ENCODE measurements at regions not wholly inside any gene's neighbourhood (a gene's known extent, or its start where the extent isn't known, plus 50 kb on each side); places are given as distances from the start of the nearest gene placed in this dataset.
"Not testable (repeated sequence)": the region's sequence is repeated elsewhere in the genome, so short reads cannot be mapped to it uniquely, and the experiment has no call there.

DNA sequence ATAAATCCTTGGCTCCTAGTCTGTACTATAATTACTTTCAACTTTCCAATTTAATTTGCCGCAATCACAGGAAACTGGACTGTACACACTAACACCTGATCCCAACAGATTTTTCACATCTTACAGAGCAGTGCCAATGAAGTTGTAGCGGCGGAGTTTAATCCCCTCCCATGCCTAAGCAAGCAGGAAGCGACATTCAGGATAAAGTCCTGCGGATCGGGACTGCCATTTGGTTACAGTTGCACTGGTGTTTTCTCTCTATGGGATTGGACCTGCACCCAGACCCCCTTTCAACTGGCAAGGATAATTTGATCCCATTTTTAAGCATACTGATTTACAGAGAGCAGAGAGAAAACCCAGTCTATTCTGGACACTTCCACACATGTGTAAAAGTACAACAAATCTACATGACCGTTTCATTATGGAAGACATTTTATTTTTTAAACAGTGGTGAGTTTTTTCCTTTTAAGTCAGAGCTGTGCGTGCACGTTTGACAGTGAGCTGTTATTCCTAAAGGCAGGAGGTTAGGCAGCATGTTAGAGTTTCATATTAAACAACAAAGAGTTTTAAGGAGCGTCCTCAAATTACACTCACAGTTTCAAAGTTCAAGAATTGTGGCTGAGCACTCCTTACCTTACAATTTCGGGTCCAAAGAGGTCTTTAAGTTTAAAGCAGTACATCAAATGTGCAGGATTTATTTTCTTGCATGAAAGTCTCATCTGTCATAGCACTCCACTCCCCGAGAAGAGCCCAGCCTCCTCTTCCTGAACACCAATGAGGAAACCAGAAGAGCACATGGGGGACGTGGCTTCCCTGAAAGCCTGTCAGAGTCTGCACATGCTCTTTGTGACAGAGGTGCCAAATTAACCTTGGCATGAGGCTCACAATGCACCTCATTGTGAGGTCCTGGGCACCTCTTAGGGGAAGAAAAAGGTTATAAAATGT lies 141.6 kb upstream of the RFC3 start:
- Histone ChIP-seq H3K9ac (ENCODE audit: insufficient read length, low read depth) (no peak overlapping the region), H3K36me3 (ENCODE audit: insufficient read depth, insufficient read length, low read length) (no peaks in the 10 kb centered on the region), H3K27me3 (ENCODE audit: insufficient read depth, insufficient read length) (no peaks in the 10 kb centered on the region), H3K4me3 (ENCODE audit: insufficient read length, low read depth) (no peak overlapping the region), H3K4me1 (ENCODE audit: insufficient read depth, insufficient read length) (no peaks in the 10 kb centered on the region), H3K9me3 (ENCODE audit: insufficient read depth, low read length) (no peaks in the 10 kb centered on the region)
- DNase-seq (ENCODE audit: low read depth, low spot score) = no peak
- TF ChIP-seq YY1 (IDR thresholded peaks at IDR 0.05; ENCODE audit: insufficient read depth, insufficient read length) = no peak
- no peak for TF ChIP-seq ZNF274 (IDR thresholded peaks at IDR 0.05; ENCODE audit: low read depth, low read length)
- no peak for TF ChIP-seq SUZ12 (IDR thresholded peaks at IDR 0.05; ENCODE audit: extremely low read depth, insufficient read depth, insufficient read length)

DNA sequence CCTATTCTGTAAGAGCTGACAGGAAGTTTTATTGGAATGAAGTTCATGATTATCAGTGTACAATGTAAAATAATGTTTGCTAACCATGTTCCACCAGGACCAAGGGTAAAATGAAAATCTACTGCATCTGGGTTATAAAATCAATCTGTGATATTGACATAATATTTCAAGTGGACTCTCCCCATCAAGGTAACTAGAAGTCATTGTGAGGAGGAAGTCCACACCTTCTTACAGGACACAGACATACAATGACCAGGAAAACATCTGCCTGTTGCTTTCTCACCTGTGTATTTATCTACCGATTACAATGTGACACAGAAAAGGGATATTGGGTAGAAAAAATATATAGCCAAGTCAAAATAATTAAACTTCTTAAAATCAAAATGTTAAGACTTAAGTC lies 140.7 kb upstream of the RFC3 start:
- no peaks in the 10 kb centered on the region; the same call in 1 of the 2 replicates for H3K9me3 ChIP-seq (ENCODE audit: insufficient read depth, low read length)
- no peaks in the 10 kb centered on the region for H3K4me1 ChIP-seq (ENCODE audit: insufficient read depth, insufficient read length)
- H3K27me3 ChIP-seq (ENCODE audit: insufficient read depth, insufficient read length) = no peaks in the 10 kb centered on the region
- no peak overlapping the region for H3K9ac ChIP-seq (ENCODE audit: insufficient read length, low read depth)
- H3K4me3 ChIP-seq (ENCODE audit: insufficient read length, low read depth) = no peak overlapping the region
- no peak for DNase-seq (ENCODE audit: low read depth, low spot score)
- no peaks in the 10 kb centered on the region for H3K36me3 ChIP-seq (ENCODE audit: insufficient read depth, insufficient read length, low read length)
- no peak for TF ChIP-seq YY1 (IDR thresholded peaks at IDR 0.05; ENCODE audit: insufficient read depth, insufficient read length)
- no peak for TF ChIP-seq ZNF274 (IDR thresholded peaks at IDR 0.05; ENCODE audit: low read depth, low read length)
- no peak for TF ChIP-seq SUZ12 (IDR thresholded peaks at IDR 0.05; ENCODE audit: extremely low read depth, insufficient read depth, insufficient read length)

DNA sequence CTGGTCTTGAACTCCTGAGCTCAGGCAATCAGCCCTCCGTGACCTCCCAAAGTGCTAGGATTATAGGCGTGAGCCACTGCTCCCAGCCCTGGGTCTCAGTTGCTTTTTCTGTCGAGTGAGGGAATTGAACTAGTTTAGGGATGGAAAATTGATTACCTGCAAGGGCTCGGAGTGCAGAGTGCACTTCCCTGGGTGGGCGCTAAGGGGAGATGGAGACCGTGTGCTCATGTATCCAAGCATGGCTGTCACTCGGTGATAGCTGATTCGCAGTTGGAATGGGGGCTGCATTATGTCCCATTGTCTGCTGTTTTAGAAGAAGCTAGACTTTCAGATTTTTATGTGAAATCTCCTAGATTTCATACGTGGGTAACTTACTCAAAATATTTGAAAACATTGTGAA lies 139.9 kb upstream of the RFC3 start:
- Histone ChIP-seq H3K4me1 (ENCODE audit: insufficient read depth, insufficient read length) (no peaks in the 10 kb centered on the region), H3K4me3 (ENCODE audit: insufficient read length, low read depth) (no peak overlapping the region), H3K9me3 (ENCODE audit: insufficient read depth, low read length) (no peaks in the 10 kb centered on the region; the same call in 1 of the 2 replicates), H3K36me3 (ENCODE audit: insufficient read depth, insufficient read length, low read length) (no peaks in the 10 kb centered on the region), H3K9ac (ENCODE audit: insufficient read length, low read depth) (no peak overlapping the region), H3K27me3 (ENCODE audit: insufficient read depth, insufficient read length) (no peaks in the 10 kb centered on the region)
- TF ChIP-seq YY1 (IDR thresholded peaks at IDR 0.05; ENCODE audit: insufficient read depth, insufficient read length) (no peak), ZNF274 (IDR thresholded peaks at IDR 0.05; ENCODE audit: low read depth, low read length) (no peak), SUZ12 (IDR thresholded peaks at IDR 0.05; ENCODE audit: extremely low read depth, insufficient read depth, insufficient read length) (no peak)
- DNase-seq (ENCODE audit: low read depth, low spot score) = no peak

DNA sequence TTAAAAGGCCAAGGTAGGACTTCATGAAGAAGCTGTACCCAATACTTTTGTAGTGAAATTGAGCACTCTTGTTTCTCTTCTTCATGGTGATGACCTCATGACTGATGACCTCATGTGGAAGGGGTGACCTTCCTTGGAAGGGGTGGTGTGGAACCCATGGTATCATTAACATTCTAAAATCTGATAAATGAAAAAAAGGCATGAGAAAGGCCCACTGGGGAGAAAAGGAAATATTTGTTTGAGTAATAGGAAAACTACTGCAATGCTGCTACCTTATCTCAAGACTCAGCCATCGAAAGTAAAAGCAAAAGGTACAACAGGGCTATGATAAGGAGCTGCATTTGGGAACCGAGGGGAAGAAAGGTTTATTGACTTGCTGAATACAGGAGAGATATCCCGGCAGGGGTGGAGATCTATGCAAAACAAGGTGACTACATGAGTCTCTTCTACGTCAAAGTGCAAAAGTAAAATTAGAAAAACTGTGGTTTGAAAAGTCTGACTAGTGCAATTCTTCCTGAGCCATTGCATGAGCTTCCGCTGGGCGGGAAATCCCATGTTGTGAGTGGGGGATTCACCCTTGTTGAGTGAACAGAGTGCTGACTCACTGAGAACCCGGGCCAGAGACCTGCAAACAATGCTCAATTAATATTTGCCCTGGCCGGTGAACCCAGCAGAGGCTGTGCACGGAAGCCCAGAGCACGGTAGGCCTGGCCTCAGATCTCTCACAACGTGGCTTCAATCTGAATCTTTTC lies 138.9 kb upstream of the RFC3 start:
- no peak overlapping the region for H3K9ac ChIP-seq (ENCODE audit: insufficient read length, low read depth)
- H3K4me1 ChIP-seq (ENCODE audit: insufficient read depth, insufficient read length) = no peaks in the 10 kb centered on the region
- H3K27me3 ChIP-seq (ENCODE audit: insufficient read depth, insufficient read length) = no peaks in the 10 kb centered on the region
- no peak for DNase-seq (ENCODE audit: low read depth, low spot score)
- no peaks in the 10 kb centered on the region for H3K36me3 ChIP-seq (ENCODE audit: insufficient read depth, insufficient read length, low read length)
- H3K4me3 ChIP-seq (ENCODE audit: insufficient read length, low read depth) = no peak overlapping the region
- no peaks in the 10 kb centered on the region; the same call in 1 of the 2 replicates for H3K9me3 ChIP-seq (ENCODE audit: insufficient read depth, low read length)
- TF ChIP-seq YY1 (IDR thresholded peaks at IDR 0.05; ENCODE audit: insufficient read depth, insufficient read length) (no peak), ZNF274 (IDR thresholded peaks at IDR 0.05; ENCODE audit: low read depth, low read length) (no peak), SUZ12 (IDR thresholded peaks at IDR 0.05; ENCODE audit: extremely low read depth, insufficient read depth, insufficient read length) (no peak)

DNA sequence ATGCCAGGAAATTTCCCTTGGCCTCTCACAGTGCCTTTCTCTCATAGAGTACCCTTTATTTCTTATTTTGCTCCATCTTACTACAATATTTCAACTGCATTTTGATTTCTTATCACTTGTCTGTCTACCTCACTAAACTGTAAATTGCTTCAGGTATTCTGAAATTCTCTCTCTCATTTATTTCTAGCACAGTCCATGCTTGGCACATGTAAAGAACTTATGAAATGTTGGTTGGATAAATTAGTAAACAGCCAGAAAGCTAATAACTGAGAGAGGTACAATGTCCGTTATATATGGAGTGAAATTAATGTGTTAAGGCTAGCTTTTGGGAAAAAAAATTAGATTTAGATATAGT lies 138.3 kb upstream of the RFC3 start:
- H3K9ac ChIP-seq (ENCODE audit: insufficient read length, low read depth) = no peak overlapping the region
- no peak overlapping the region for H3K4me3 ChIP-seq (ENCODE audit: insufficient read length, low read depth)
- no peak for DNase-seq (ENCODE audit: low read depth, low spot score)
- no peaks in the 10 kb centered on the region for H3K27me3 ChIP-seq (ENCODE audit: insufficient read depth, insufficient read length)
- H3K36me3 ChIP-seq (ENCODE audit: insufficient read depth, insufficient read length, low read length) = no peaks in the 10 kb centered on the region
- no peaks in the 10 kb centered on the region for H3K4me1 ChIP-seq (ENCODE audit: insufficient read depth, insufficient read length)
- no peak for TF ChIP-seq ZNF274 (IDR thresholded peaks at IDR 0.05; ENCODE audit: low read depth, low read length)
- no peak for TF ChIP-seq SUZ12 (IDR thresholded peaks at IDR 0.05; ENCODE audit: extremely low read depth, insufficient read depth, insufficient read length)
- no peak for TF ChIP-seq YY1 (IDR thresholded peaks at IDR 0.05; ENCODE audit: insufficient read depth, insufficient read length)
- H3K9me3 ChIP-seq (ENCODE audit: insufficient read depth, low read length) = no peaks in the 10 kb centered on the region; the same call in 1 of the 2 replicates

DNA sequence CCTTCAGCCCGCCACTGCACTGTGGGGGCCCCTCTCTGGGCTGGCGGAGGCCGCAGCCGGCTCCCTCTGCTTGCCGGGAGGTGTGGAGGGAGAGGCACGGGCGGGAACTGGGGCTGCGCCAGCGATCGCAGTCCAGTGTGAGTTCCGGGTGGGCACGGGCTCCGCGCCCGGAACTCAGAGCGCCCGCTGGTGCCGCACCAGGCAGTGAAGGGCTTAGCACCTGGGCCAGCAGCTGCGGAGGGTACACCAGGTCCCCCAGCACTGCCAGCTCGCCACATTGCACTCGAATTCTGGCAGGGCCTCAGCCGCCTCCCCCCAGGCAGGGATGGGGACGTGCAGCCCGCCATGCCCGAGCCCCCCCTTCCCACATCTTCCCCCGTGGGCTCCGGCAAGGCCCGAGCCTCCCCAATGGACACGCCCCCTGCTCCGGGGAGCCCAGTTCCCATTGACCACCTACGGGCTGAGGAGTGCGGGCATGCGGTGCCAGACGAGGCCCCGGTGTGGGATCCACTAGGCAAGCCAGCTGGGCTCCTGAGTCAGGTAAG lies 135.9 kb upstream of the RFC3 start:
- Histone ChIP-seq H3K27me3 (ENCODE audit: insufficient read depth, insufficient read length) (no peaks in the 10 kb centered on the region), H3K36me3 (ENCODE audit: insufficient read depth, insufficient read length, low read length) (no peaks in the 10 kb centered on the region), H3K9me3 (ENCODE audit: insufficient read depth, low read length) (peaks cover 3% of the 10 kb centered on the region; the same call in 1 of the 2 replicates), H3K4me1 (ENCODE audit: insufficient read depth, insufficient read length) (no peaks in the 10 kb centered on the region), H3K9ac (ENCODE audit: insufficient read length, low read depth) (no peak overlapping the region), H3K4me3 (ENCODE audit: insufficient read length, low read depth) (no peak overlapping the region)
- TF ChIP-seq ZNF274 (IDR thresholded peaks at IDR 0.05; ENCODE audit: low read depth, low read length) = no peak
- no peak for TF ChIP-seq YY1 (IDR thresholded peaks at IDR 0.05; ENCODE audit: insufficient read depth, insufficient read length)
- DNase-seq (ENCODE audit: low read depth, low spot score) = no peak

DNA sequence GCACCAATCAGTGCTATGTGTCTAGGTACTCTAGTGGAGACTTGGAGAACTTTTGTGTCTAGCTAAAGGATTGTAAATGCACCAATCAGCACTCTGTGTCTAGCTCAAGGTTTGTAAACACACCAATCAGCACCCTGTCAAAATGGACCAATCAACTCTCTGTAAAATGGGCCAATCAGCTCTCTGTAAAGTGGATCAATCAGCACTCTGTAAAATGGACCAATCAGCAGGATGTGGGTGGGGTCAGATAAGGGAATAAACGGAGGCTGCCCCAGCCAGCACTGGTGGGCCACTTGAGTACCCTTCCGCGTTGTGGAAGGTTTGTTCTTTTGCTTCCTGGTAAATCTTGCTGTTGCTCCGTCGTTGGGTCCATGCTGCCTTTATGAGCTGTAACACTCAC lies 135.3 kb upstream of the RFC3 start:
- H3K4me3 ChIP-seq (ENCODE audit: insufficient read length, low read depth); H3K27me3 ChIP-seq (ENCODE audit: insufficient read depth, insufficient read length); DNase-seq (ENCODE audit: low read depth, low spot score); H3K9me3 ChIP-seq (ENCODE audit: insufficient read depth, low read length); H3K9ac ChIP-seq (ENCODE audit: insufficient read length, low read depth); H3K4me1 ChIP-seq (ENCODE audit: insufficient read depth, insufficient read length); H3K36me3 ChIP-seq (ENCODE audit: insufficient read depth, insufficient read length, low read length): not testable (repeated sequence)

All from NT2/D1 (cell line).